ENCODE measurements at regions not wholly inside any gene's neighbourhood (a gene's known extent, or its start where the extent isn't known, plus 50 kb on each side); places are given as distances from the start of the nearest gene placed in this dataset.

DNA sequence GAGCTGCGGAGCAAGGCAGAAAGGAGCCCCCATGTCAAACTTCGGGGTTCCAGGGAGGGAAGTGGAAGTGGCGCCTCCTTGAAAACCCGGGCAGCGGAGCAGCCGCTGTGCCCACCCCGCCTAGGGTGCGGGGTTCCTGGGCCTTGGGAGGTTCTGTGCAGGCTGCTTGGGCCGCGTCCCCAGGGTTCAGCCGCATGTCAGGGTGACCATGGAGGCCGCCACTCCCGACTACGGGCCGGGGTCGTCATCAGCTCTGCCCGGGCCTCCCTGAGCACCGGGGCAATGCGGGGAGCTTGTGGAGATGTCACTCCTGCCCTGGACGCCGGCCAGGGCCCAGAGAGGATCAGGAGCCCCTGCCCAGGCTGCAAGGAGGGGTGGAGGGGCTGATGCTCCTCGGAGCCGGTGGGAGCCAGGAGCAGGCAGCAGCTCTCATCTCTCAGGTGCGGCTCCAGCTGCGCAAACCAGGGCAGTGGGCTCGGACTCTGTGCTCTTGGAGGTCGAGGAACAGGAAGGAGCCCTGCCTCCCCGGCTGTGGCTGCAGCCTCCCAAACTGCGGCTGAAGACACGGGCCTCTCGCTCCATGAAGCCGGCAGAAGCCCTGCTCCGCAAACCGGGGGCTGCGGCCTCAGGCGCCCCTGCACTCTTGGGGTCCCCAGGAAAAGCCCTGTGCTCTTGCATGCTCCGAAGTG, 1286.5 kb downstream of the TMEM121 start:
- no peaks in the 10 kb centered on the region for H3K27me3 ChIP-seq (replicated peaks; ENCODE audit: control insufficient read depth, insufficient read depth, low read length)
- H3K9me3 ChIP-seq (ENCODE audit: control insufficient read depth, low read length): no peaks in the 10 kb centered on the region
- H3K36me3 ChIP-seq (ENCODE audit: control insufficient read depth, insufficient read depth, low read length, severe bottlenecking): no peaks in the 10 kb centered on the region
- no peak overlapping the region for H3K9ac ChIP-seq (ENCODE audit: low read length)
- no peak overlapping the region for H3K4me3 ChIP-seq (ENCODE audit: low read length)
- H3K4me1 ChIP-seq (ENCODE audit: control insufficient read depth, insufficient read depth, low read length): peaks cover 6% of the 10 kb centered on the region
- no peak for DNase-seq (ENCODE audit: low read depth)

DNA sequence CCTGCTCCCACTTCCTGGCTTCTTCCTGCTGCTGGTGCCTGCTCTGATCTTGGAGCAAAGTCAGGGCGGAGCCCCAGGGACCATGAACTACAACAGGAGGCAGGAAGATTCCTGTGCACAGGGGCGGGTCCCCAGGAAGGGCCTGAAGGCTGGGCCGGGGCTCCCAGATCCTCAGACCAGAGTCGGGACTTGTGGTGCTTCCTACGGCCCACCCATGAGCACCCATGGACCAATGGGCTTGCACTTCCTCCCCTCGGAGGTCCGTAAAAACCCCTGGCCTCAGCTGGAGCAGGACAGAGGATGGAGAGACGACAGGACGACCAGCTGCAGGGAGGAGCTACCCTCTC, 1287.1 kb downstream of the TMEM121 start:
- H3K9ac ChIP-seq (ENCODE audit: low read length): no peak overlapping the region
- H3K36me3 ChIP-seq (ENCODE audit: control insufficient read depth, insufficient read depth, low read length, severe bottlenecking): no peaks in the 10 kb centered on the region
- peaks cover 6% of the 10 kb centered on the region for H3K4me1 ChIP-seq (ENCODE audit: control insufficient read depth, insufficient read depth, low read length)
- no peak overlapping the region for H3K4me3 ChIP-seq (ENCODE audit: low read length)
- DNase-seq (ENCODE audit: low read depth): no peak
- no peaks in the 10 kb centered on the region for H3K27me3 ChIP-seq (replicated peaks; ENCODE audit: control insufficient read depth, insufficient read depth, low read length)
- no peaks in the 10 kb centered on the region for H3K9me3 ChIP-seq (ENCODE audit: control insufficient read depth, low read length)

DNA sequence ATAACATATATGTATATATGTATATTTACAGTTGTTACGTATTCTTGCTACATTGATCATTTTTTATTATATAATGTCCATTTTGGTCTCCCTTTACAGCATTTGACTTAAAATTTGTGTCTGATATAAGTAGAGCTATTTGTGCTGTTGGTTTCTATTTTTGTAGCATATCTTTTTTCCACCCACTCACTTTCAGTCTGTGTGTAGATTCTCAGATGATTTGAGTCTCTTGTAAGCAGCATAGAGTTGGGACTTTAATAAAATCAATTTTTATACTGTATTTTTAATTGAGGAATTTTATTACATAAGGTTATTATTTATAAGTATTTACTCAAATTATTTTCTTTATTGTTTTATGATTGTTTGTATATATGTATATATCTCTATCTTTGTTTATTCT, 1293.7 kb downstream of the TMEM121 start:
- Histone ChIP-seq H3K9ac (ENCODE audit: low read length) (no peak overlapping the region), H3K4me3 (ENCODE audit: low read length) (no peak overlapping the region), H3K27me3 (replicated peaks; ENCODE audit: control insufficient read depth, insufficient read depth, low read length) (no peaks in the 10 kb centered on the region), H3K4me1 (ENCODE audit: control insufficient read depth, insufficient read depth, low read length) (no peaks in the 10 kb centered on the region), H3K36me3 (ENCODE audit: control insufficient read depth, insufficient read depth, low read length, severe bottlenecking) (no peaks in the 10 kb centered on the region), H3K9me3 (ENCODE audit: control insufficient read depth, low read length) (no peaks in the 10 kb centered on the region)
- no peak for DNase-seq (ENCODE audit: low read depth)

DNA sequence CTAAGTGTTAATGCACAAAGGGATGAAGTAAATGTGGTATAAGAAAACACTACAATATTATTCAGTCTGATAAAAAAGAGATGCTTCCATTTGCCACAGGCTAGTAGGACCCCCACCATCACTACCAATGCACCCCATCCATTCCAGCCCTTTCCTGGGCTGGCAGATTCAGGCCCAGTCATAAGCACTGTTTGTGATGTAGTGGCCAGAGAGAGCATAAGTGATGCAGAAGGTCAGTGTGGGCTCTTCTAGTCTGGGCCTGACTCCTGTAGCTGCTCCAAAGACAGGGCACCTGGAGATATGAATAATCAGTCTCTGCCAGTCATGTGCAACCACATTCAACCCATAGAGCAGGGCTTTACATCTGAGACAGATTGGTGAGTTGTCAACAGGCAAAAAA, 1294.7 kb downstream of the TMEM121 start:
- H3K4me3 ChIP-seq (ENCODE audit: low read length): no peak overlapping the region
- H3K9ac ChIP-seq (ENCODE audit: low read length): no peak overlapping the region
- no peak for DNase-seq (ENCODE audit: low read depth)
- H3K9me3 ChIP-seq (ENCODE audit: control insufficient read depth, low read length): no peaks in the 10 kb centered on the region
- no peaks in the 10 kb centered on the region for H3K4me1 ChIP-seq (ENCODE audit: control insufficient read depth, insufficient read depth, low read length)
- H3K36me3 ChIP-seq (ENCODE audit: control insufficient read depth, insufficient read depth, low read length, severe bottlenecking): no peaks in the 10 kb centered on the region
- peaks cover 7% of the 10 kb centered on the region for H3K27me3 ChIP-seq (replicated peaks; ENCODE audit: control insufficient read depth, insufficient read depth, low read length)

DNA sequence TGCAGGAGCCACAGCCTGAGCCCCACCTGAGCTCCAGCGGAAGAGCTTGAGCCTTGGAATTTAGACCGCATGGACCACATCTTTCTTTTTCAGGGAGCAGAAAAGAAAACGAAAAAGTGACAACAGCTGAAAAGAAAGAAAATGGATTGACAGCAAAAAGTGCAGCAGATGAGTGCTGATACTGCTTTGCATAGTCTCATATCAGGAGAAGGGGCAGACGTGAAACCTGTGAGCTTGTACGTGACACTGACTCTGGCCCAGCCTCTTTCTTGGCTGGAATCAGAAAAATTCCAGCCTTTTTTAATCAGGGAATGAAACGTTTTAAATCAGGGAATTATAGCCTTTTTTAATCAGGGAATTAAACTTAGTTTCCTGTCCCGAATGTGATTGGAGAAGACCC, 1296.5 kb downstream of the TMEM121 start:
- no peaks in the 10 kb centered on the region for H3K4me1 ChIP-seq (ENCODE audit: control insufficient read depth, insufficient read depth, low read length)
- H3K36me3 ChIP-seq (ENCODE audit: control insufficient read depth, insufficient read depth, low read length, severe bottlenecking): no peaks in the 10 kb centered on the region
- peaks cover 8% of the 10 kb centered on the region for H3K27me3 ChIP-seq (replicated peaks; ENCODE audit: control insufficient read depth, insufficient read depth, low read length)
- DNase-seq (ENCODE audit: low read depth): no peak
- H3K9me3 ChIP-seq (ENCODE audit: control insufficient read depth, low read length): no peaks in the 10 kb centered on the region
- H3K4me3 ChIP-seq (ENCODE audit: low read length): no peak overlapping the region
- no peak overlapping the region for H3K9ac ChIP-seq (ENCODE audit: low read length)

DNA sequence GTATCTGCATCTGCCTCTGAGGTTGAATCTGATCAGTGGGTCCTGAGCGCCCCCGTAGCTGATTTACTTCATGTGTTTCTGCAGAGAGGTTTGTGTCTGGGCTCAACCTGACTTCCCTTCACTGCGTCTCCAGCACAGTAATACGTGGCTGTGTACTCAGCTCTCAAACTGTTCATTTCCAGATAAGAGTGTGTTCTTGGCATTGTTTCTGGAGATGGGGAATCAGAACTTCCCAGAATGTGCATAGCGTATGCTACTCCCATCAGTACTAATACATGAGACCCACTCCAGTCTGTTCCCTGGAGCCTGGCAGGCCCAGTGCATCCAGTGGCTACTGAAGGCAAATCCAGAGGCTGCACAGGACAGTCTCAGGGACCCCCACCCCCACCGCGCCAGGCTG, 1297.2 kb downstream of the TMEM121 start:
- Histone ChIP-seq H3K9ac (ENCODE audit: low read length) (no peak overlapping the region), H3K36me3 (ENCODE audit: control insufficient read depth, insufficient read depth, low read length, severe bottlenecking) (no peaks in the 10 kb centered on the region), H3K9me3 (ENCODE audit: control insufficient read depth, low read length) (no peaks in the 10 kb centered on the region), H3K27me3 (replicated peaks; ENCODE audit: control insufficient read depth, insufficient read depth, low read length) (peaks cover 8% of the 10 kb centered on the region), H3K4me3 (ENCODE audit: low read length) (no peak overlapping the region), H3K4me1 (ENCODE audit: control insufficient read depth, insufficient read depth, low read length) (no peaks in the 10 kb centered on the region)
- no peak for DNase-seq (ENCODE audit: low read depth)

DNA sequence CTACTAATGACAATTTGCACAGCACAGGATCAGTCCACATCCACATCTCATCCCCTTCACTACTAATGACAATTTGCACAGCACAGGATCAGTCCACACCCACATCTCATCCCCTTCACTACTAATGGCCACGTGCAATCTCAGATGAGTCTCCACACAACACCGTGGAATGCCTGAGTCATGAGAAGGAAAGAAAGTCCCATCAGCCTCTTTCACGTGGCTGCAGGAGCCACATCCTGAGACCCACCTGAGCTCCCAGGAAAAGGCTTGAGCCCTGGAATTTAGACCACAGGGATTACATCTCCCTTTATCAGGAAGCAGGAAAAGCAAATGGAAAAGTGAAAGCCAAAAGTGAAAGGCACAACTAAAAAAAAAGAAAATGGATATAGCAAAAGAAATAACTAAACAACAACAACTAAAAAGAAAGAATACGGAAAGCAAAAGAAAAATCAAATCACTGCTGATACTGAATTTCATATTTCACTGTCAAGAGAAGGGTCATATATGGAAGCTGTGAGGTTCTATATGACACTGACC, 1300.5 kb downstream of the TMEM121 start:
- Histone ChIP-seq H3K4me3 (ENCODE audit: low read length) (no peak overlapping the region), H3K9me3 (ENCODE audit: control insufficient read depth, low read length) (no peaks in the 10 kb centered on the region), H3K36me3 (ENCODE audit: control insufficient read depth, insufficient read depth, low read length, severe bottlenecking) (no peaks in the 10 kb centered on the region), H3K9ac (ENCODE audit: low read length) (no peak overlapping the region), H3K27me3 (replicated peaks; ENCODE audit: control insufficient read depth, insufficient read depth, low read length) (peaks cover 8% of the 10 kb centered on the region), H3K4me1 (ENCODE audit: control insufficient read depth, insufficient read depth, low read length) (no peaks in the 10 kb centered on the region)
- no peak for DNase-seq (ENCODE audit: low read depth)

DNA sequence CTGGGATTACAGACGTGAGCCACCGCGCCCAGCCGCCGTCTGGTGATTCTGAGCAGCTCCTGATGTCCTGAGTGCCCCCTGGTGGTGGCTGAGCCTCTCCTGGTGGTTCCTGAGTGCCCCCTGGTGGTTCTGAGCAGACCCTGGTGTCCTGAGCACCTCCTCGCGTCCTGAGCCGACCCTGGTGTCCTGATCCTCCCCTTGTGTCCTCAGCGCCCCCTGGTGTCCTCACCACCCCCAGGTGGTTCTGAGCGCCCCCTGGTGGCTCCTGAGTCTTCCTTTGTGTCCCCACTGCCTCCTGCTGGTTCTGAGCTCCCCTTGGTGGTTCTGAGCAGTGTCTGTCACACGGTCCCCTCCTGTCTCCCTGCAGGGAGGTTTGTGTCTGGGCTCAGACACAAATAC, 1304.9 kb downstream of the TMEM121 start:
- H3K9me3 ChIP-seq (ENCODE audit: control insufficient read depth, low read length): no peaks in the 10 kb centered on the region
- H3K36me3 ChIP-seq (ENCODE audit: control insufficient read depth, insufficient read depth, low read length, severe bottlenecking): no peaks in the 10 kb centered on the region
- H3K4me3 ChIP-seq (ENCODE audit: low read length): no peak overlapping the region
- no peak for DNase-seq (ENCODE audit: low read depth)
- H3K27me3 ChIP-seq (replicated peaks; ENCODE audit: control insufficient read depth, insufficient read depth, low read length): no peaks in the 10 kb centered on the region
- no peaks in the 10 kb centered on the region for H3K4me1 ChIP-seq (ENCODE audit: control insufficient read depth, insufficient read depth, low read length)
- no peak overlapping the region for H3K9ac ChIP-seq (ENCODE audit: low read length)

DNA sequence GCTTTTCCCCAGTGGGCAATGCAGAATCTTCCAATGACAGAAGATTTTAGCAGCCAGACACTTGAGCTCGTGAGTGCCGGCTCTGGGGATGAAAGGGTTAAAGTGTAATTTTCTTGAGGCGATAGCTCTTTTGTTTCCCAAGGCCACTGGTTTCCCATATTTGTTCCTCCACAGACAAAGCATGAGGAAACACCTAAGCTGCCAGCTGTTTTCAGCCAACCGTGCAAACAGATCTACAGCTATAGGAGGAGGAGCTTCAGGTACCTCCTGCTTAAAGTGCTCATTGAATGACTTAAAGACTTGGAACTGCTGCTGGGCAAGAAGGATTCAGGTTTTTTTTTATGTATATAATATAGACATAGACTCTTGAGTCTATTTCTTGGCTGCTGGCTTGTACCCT, 1311.5 kb downstream of the TMEM121 start:
- no peaks in the 10 kb centered on the region for H3K36me3 ChIP-seq (ENCODE audit: control insufficient read depth, insufficient read depth, low read length, severe bottlenecking)
- H3K9ac ChIP-seq (ENCODE audit: low read length): no peak overlapping the region
- H3K4me1 ChIP-seq (ENCODE audit: control insufficient read depth, insufficient read depth, low read length): peaks cover 16% of the 10 kb centered on the region
- no peaks in the 10 kb centered on the region for H3K9me3 ChIP-seq (ENCODE audit: control insufficient read depth, low read length)
- no peak for DNase-seq (ENCODE audit: low read depth)
- H3K4me3 ChIP-seq (ENCODE audit: low read length): no peak overlapping the region
- no peaks in the 10 kb centered on the region for H3K27me3 ChIP-seq (replicated peaks; ENCODE audit: control insufficient read depth, insufficient read depth, low read length)

DNA sequence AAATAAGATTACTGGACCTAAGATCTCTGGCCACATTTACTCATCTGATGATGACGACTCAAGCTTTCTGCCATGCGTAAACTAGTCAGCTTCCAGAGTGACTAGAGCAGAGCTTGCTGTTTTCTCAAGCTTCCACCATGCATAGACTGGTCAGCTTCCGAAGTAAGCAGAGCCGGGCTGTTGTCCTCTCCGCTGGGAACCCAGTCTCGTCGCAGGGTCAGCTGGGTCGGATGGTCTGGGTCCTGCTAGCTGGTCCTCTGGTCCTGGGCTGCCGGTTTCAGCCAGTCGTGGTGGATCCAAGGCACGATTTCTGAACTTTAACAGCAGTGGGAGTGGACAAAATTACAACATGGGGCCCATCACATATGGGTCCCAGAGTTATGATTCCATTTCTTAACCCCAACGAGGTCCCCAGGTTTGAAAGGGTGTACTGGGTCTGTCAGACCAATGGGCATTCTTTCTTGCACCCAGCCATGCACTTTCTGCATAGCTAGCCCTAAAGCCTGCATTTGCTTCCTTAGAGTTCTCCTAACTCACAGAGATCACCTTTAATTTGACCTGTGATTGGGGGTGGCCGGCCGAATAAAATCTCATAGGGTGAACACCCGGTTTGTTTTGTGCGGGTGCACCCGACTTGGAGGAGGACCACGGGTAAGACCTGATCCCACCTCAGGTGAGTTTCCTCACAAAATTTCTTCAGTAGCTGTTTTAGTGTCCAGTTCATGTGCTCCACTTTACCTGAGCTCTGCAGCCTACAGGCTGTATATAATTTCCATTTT, 1312.8 kb downstream of the TMEM121 start:
- H3K9ac ChIP-seq (ENCODE audit: low read length): no peak overlapping the region
- no peaks in the 10 kb centered on the region for H3K27me3 ChIP-seq (replicated peaks; ENCODE audit: control insufficient read depth, insufficient read depth, low read length)
- no peaks in the 10 kb centered on the region for H3K36me3 ChIP-seq (ENCODE audit: control insufficient read depth, insufficient read depth, low read length, severe bottlenecking)
- no peak for DNase-seq (ENCODE audit: low read depth)
- H3K4me1 ChIP-seq (ENCODE audit: control insufficient read depth, insufficient read depth, low read length): peaks cover 19% of the 10 kb centered on the region
- no peak overlapping the region for H3K4me3 ChIP-seq (ENCODE audit: low read length)
- H3K9me3 ChIP-seq (ENCODE audit: control insufficient read depth, low read length): no peaks in the 10 kb centered on the region

DNA sequence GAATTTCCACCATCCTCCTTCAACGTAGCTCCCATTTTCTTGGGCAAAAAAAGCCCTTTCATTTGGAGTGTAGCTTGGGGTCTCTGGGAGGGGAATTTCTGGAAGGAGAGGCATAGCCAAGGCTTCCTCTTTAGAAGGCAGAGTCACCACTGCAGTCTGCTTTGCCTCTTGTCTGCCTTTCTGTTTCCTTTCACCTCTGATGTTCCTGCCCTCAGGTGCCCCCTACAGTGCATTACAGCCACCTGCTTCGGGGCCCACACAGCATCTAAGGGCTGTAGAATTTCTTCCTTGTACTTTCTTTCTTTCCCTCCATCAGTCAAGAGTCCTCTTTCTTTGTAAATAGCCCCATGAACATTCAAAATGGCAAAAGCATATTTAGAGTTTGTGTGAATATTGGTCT, 1313.9 kb downstream of the TMEM121 start:
- H3K27me3 ChIP-seq (replicated peaks; ENCODE audit: control insufficient read depth, insufficient read depth, low read length): no peaks in the 10 kb centered on the region
- no peak overlapping the region for H3K4me3 ChIP-seq (ENCODE audit: low read length)
- H3K9me3 ChIP-seq (ENCODE audit: control insufficient read depth, low read length): no peaks in the 10 kb centered on the region
- H3K36me3 ChIP-seq (ENCODE audit: control insufficient read depth, insufficient read depth, low read length, severe bottlenecking): no peaks in the 10 kb centered on the region
- no peak for DNase-seq (ENCODE audit: low read depth)
- H3K9ac ChIP-seq (ENCODE audit: low read length): no peak overlapping the region
- peaks cover 22% of the 10 kb centered on the region for H3K4me1 ChIP-seq (ENCODE audit: control insufficient read depth, insufficient read depth, low read length)
